Ishikawa (cell line): ENCODE measurements at regions not wholly inside any gene's neighbourhood (a gene's known extent, or its start where the extent isn't known, plus 50 kb on each side); places are given as distances from the start of the nearest gene placed in this dataset.

ENCODE experiments used
- CEBPB ChIP-seq: IDR thresholded peaks from 2 replicates; pipeline ENCODE4 v1.6.1; 2012
- CREB1 ChIP-seq: IDR thresholded peaks from 2 replicates; pipeline ENCODE4 v1.6.1; 2012; ENCODE audit warnings: low read depth
- EP300 ChIP-seq: IDR thresholded peaks from 2 replicates; pipeline ENCODE4 v1.6.1; 2012; ENCODE audit warnings: borderline replicate concordance
- TAF1 ChIP-seq: IDR thresholded peaks from 2 replicates; pipeline ENCODE4 v1.6.1; 2012; ENCODE audit warnings: low read depth, mild to moderate bottlenecking
- TCF12 ChIP-seq: IDR thresholded peaks from 2 replicates; pipeline ENCODE4 v1.6.1; 2012; ENCODE audit warnings: low read depth
- TEAD4 ChIP-seq: IDR thresholded peaks from 2 replicates; pipeline ENCODE4 v1.6.1; 2012

- TF ChIP-seq CEBPB (no peak), TEAD4 (no peak), TCF12 (no peak), EP300 (no peak), CREB1 (no peak), TAF1 (no peak)
Observed at GRCh38 chr3:14284694-14285547, 106.3 kb downstream of the LSM3 start.
